ENCODE measurements at regions not wholly inside any gene's neighbourhood (a gene's known extent, or its start where the extent isn't known, plus 50 kb on each side); places are given as distances from the start of the nearest gene placed in this dataset.
"Not testable (repeated sequence)": the region's sequence is repeated elsewhere in the genome, so short reads cannot be mapped to it uniquely, and the experiment has no call there.

- not testable (repeated sequence) for TF ChIP-seq EZH2 (IDR thresholded peaks at IDR 0.05; ENCODE audit: insufficient read depth, poor library complexity, severe bottlenecking); EZH2phosphoT487 (IDR thresholded peaks at IDR 0.05; ENCODE audit: insufficient read depth, low read depth)
These were observed 69.9 kb upstream of the TBC1D5 start for GRCh38 chr3:17812328-17812727.
